Skeletal muscle satellite cell (primary cell): ENCODE measurements at regions not wholly inside any gene's neighbourhood (a gene's known extent, or its start where the extent isn't known, plus 50 kb on each side); places are given as distances from the start of the nearest gene placed in this dataset.

Experiments used
- H3K27me3 ChIP-seq: 2 replicates; pipeline ENCODE4 v1.7.0; 2013; ENCODE audit warnings: low read length; ENCODE audit not compliant: control insufficient read depth, insufficient read depth
- H3K36me3 ChIP-seq: 2 replicates; pipeline ENCODE4 v1.7.0; 2013; ENCODE audit warnings: mild to moderate bottlenecking, control low read depth, low read length; ENCODE audit not compliant: insufficient read depth
- H3K4me1 ChIP-seq: 2 replicates; pipeline ENCODE4 v1.7.0; 2013; ENCODE audit warnings: low read length; ENCODE audit not compliant: control insufficient read depth, insufficient read depth
- H3K4me2 ChIP-seq: 2 replicates; pipeline ENCODE4 v1.7.0; 2013; ENCODE audit warnings: mild to moderate bottlenecking, low read length
- H3K4me3 ChIP-seq: 2 replicates; pipeline ENCODE4 v1.7.0; 2013; ENCODE audit warnings: low read length
- H3K9ac ChIP-seq: 2 replicates; pipeline ENCODE4 v1.7.0; 2013; ENCODE audit warnings: mild to moderate bottlenecking, low read depth, low read length, moderate library complexity
- H3K9me3 ChIP-seq: replicated peaks from 2 replicates; pipeline ENCODE4 v1.7.0; 2013; ENCODE audit warnings: mild to moderate bottlenecking, control low read depth, low read length

GRCh38 chr20:22681591-22682248 is 97.3 kb upstream of the FOXA2 start:
- Histone ChIP-seq H3K4me3 (no peak overlapping the region), H3K36me3 (no peaks in the 10 kb centered on the region), H3K4me2 (no peak overlapping the region), H3K4me1 (no peaks in the 10 kb centered on the region), H3K9me3 (no peaks in the 10 kb centered on the region), H3K9ac (no peak overlapping the region), H3K27me3 (peaks cover 6% of the 10 kb centered on the region)

GRCh38 chr20:22682381-22682780 is 98.0 kb upstream of the FOXA2 start:
- H3K4me2 ChIP-seq = no peak overlapping the region
- H3K27me3 ChIP-seq = peaks cover 3% of the 10 kb centered on the region
- H3K4me3 ChIP-seq = no peak overlapping the region
- no peak overlapping the region for H3K9ac ChIP-seq
- no peaks in the 10 kb centered on the region for H3K4me1 ChIP-seq
- no peaks in the 10 kb centered on the region for H3K9me3 ChIP-seq
- H3K36me3 ChIP-seq = no peaks in the 10 kb centered on the region

DNA sequence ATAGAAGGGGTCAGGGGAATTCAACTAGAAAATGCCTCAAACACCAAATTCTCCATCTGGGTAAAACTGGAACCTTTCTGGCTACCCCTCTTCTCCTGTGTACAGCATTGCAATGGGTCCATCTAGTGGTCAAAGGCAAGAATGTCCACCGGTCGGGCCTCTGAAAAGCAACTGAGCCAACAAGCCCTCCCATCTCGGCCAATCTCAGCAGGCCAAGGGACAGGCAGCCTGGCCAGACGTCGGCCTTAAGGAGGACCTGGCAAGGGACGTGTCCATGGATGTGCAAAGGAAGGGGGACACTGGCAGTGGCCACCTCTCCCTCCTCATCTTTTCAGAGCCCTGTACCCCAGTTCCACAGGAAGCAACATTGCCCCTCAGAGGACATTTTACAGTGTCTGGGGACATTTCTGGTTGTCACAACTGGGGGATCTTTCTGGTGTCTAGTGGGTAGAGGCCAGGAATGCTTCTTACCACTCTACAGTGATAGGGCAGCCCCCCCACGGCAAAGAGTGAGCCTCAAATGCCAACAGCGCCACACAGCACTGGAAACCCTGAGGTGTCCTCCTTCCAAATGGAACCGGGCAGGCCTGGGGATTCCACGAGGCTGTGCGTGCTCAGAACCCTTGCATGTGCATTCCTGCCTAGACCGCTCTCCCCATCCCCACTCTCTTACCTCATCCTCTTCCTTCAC is 99.8 kb upstream of the FOXA2 start:
- Histone ChIP-seq H3K9ac (no peak overlapping the region), H3K27me3 (peaks cover 3% of the 10 kb centered on the region), H3K36me3 (no peaks in the 10 kb centered on the region), H3K4me3 (no peak overlapping the region), H3K4me2 (no peak overlapping the region), H3K4me1 (no peaks in the 10 kb centered on the region), H3K9me3 (no peaks in the 10 kb centered on the region)

DNA sequence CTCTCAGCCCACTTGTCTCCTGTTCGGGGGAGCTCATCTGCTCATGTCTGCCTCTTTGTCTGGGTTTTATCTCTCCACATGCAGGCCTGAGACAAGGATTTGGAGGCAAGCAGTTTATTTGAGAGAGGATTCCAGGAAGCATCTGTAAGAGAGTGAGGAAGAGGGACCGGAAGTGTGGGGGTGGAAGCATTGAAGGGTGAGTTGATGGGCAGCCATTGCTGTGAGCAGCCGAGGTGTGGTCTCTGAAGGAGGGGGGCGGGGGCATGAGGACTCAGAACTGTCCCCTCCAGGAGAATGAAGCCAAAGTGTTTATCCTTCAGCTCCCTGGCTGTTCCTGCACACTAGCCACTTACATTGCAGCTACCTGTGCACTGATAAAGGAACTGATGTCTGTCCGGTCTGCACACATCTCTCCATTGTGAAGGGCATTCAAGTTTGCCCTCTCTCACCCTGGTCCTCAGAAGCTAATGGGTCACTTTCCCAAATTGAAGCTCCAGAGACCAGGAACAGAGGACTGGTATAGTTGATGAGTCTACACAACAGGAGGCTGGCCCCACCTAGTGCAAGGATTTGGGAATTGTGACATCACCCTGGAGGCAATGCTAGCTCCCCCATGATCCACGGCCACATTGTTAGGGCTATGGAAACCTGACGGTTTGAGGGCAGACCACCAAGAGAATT is 100.5 kb upstream of the FOXA2 start:
- Histone ChIP-seq H3K9ac (no peak overlapping the region), H3K27me3 (peaks cover 3% of the 10 kb centered on the region), H3K4me3 (no peak overlapping the region), H3K9me3 (no peaks in the 10 kb centered on the region), H3K4me2 (no peak overlapping the region), H3K36me3 (no peaks in the 10 kb centered on the region), H3K4me1 (no peaks in the 10 kb centered on the region)

DNA sequence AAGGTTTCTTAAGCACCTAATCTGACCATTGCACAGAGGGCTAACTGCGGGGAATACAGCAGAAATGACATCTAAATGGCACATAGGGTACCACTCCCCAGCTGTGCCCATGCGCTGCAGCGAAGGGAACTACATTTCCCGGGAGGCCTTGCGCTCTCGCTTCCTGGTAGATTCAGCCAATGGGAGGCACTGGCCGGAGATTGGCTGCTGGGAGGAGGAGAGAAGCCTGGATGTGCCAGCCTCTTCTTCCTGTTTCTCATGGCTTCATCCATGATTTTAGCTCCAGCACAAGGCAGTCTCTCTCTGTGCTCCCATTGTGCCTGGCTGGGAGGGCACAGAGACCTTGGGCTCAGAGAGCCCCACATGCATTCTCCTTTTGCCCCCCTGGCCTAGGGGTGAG is 101.7 kb upstream of the FOXA2 start:
- Histone ChIP-seq H3K36me3 (no peaks in the 10 kb centered on the region), H3K4me3 (no peak overlapping the region), H3K27me3 (peaks cover 3% of the 10 kb centered on the region), H3K9ac (no peak overlapping the region), H3K4me2 (no peak overlapping the region), H3K4me1 (no peaks in the 10 kb centered on the region), H3K9me3 (no peaks in the 10 kb centered on the region)

GRCh38 chr20:22687676-22688349 is 103.4 kb upstream of the FOXA2 start:
- H3K9ac ChIP-seq = no peak overlapping the region
- no peaks in the 10 kb centered on the region for H3K9me3 ChIP-seq
- no peaks in the 10 kb centered on the region for H3K27me3 ChIP-seq
- no peak overlapping the region for H3K4me3 ChIP-seq
- no peak overlapping the region for H3K4me2 ChIP-seq
- H3K4me1 ChIP-seq = peaks cover 5% of the 10 kb centered on the region
- no peaks in the 10 kb centered on the region for H3K36me3 ChIP-seq

DNA sequence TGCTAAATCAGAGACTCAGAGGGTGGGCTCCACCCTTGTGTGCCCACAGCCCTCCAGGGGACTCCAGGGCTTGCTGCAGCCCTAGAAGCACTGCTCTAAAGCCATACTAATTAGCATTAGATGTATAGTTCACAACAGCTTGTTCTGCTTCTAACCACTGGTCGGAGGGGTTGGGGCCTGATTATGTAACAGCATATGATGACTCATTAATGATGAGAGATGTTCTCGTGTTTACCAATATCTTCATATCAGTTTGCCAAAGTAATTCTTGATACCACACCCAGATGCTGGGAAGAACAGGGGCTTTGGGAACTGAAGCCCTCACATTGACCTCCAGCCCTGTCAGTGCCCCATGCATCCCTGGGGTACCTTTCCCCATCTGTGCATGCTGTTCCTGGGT is 104.1 kb upstream of the FOXA2 start:
- H3K9me3 ChIP-seq = no peaks in the 10 kb centered on the region
- no peak overlapping the region for H3K4me3 ChIP-seq
- H3K27me3 ChIP-seq = no peaks in the 10 kb centered on the region
- no peak overlapping the region for H3K9ac ChIP-seq
- H3K36me3 ChIP-seq = no peaks in the 10 kb centered on the region
- H3K4me2 ChIP-seq = no peak overlapping the region
- H3K4me1 ChIP-seq = peaks cover 5% of the 10 kb centered on the region

GRCh38 chr20:22689266-22689665 is 104.9 kb upstream of the FOXA2 start:
- Histone ChIP-seq H3K27me3 (no peaks in the 10 kb centered on the region), H3K4me1 (peaks cover 5% of the 10 kb centered on the region), H3K4me3 (no peak overlapping the region), H3K9ac (no peak overlapping the region), H3K4me2 (no peak overlapping the region), H3K9me3 (no peaks in the 10 kb centered on the region), H3K36me3 (no peaks in the 10 kb centered on the region)

DNA sequence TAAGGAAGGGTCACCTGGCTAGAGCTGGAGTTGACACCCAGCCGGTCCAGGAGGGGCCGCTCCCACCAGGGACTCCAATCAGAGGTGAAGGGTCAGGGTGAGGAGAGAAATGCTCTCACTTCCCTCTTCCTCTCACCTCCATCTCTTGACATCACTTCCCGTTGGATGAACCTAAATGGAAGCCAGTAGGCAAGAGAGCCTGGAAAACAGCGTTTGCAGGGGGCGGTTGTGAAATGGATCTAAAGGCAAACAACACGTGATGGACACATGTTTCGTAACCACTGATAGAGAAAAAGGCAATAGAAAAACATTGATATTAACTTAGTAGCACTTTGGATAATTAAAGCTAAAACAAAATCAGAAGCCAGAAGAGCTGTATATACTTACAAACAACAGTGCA is 105.6 kb upstream of the FOXA2 start:
- Histone ChIP-seq H3K4me3 (no peak overlapping the region), H3K9me3 (no peaks in the 10 kb centered on the region), H3K36me3 (no peaks in the 10 kb centered on the region), H3K27me3 (no peaks in the 10 kb centered on the region), H3K4me1 (peaks cover 5% of the 10 kb centered on the region), H3K9ac (no peak overlapping the region), H3K4me2 (no peak overlapping the region)

- Histone ChIP-seq H3K4me3 (no peak overlapping the region), H3K36me3 (no peaks in the 10 kb centered on the region), H3K9me3 (no peaks in the 10 kb centered on the region), H3K9ac (no peak overlapping the region), H3K27me3 (no peaks in the 10 kb centered on the region), H3K4me1 (peaks cover 5% of the 10 kb centered on the region), H3K4me2 (no peak overlapping the region)
These were observed 106.3 kb upstream of the FOXA2 start for GRCh38 chr20:22690616-22691179.

DNA sequence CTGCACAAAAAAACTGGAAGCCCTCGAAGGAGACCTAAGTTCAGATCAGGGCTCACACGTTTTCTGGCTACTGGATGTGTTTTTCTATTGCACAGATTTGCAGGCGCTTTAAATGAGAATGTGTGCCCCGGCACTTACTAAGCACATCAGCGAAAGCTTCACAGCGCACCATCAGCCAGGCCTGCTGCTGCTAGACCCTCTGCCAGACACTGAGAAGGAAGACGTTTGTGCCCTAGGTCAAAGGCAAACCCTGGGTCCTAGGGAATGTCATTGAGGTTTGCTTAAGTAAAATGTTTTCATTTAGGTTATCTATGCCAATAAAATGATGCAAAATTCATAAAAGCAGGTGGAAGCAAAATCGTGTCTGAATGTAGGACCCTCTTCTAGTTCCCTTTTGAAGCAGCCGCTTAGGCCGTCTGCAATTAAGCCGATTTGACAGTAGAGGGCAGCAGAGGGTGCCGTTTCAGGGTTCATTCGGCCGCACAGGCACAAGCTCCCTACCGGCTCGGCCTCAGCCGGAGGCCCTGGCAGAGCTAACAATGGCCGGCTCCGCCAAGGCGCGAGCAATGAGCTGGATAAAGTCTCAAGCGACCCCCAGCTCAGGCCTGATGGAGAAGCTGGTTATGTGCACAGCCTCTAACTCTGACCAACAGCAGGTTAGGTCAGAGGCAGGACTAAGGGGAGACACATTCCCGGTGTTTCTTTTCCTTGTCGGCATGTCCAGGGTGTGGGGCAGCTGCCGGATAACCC is 107.2 kb upstream of the FOXA2 start:
- Histone ChIP-seq H3K9me3 (no peaks in the 10 kb centered on the region), H3K4me3 (peak overlapping the region; percentile 43), H3K4me1 (peaks cover 5% of the 10 kb centered on the region), H3K4me2 (peak overlapping the region; percentile 67), H3K27me3 (no peaks in the 10 kb centered on the region), H3K36me3 (no peaks in the 10 kb centered on the region), H3K9ac (peak overlapping the region; percentile 43)
